Bone marrow (tissue), 2 donors: ENCODE measurements at regions not wholly inside any gene's neighbourhood (a gene's known extent, or its start where the extent isn't known, plus 50 kb on each side); places are given as distances from the start of the nearest gene placed in this dataset.

Source experiments
- DNase-seq, 2 donors: peaks; one replicate each; lab custom pipeline; 2025; lab: John Stamatoyannopoulos, UW

- peak; percentile 10 to 13 for DNase-seq
Observed at GRCh38 chr1:186620566-186621350, 59.5 kb downstream of the PTGS2 start.

- DNase-seq = peak; percentile 51
Observed at GRCh38 chr1:186618401-186619170, 61.6 kb downstream of the PTGS2 start.

GRCh38 chr1:186617926-186618325, 62.3 kb downstream of the PTGS2 start:
- no peak for DNase-seq

GRCh38 chr1:186616511-186616910, 63.7 kb downstream of the PTGS2 start:
- DNase-seq = no peak

GRCh38 chr1:186615332-186615731, 64.9 kb downstream of the PTGS2 start:
- no peak for DNase-seq

GRCh38 chr1:186611156-186611555, 69.1 kb downstream of the PTGS2 start:
- no peak for DNase-seq

- no peak for DNase-seq
Observed at GRCh38 chr1:186609183-186609582, 71.0 kb downstream of the PTGS2 start.

GRCh38 chr1:186605762-186606350, 74.4 kb downstream of the PTGS2 start:
- DNase-seq = peak; percentile 16 to 68

GRCh38 chr1:186595969-186596368, 84.3 kb downstream of the PTGS2 start:
- DNase-seq = no peak

- DNase-seq = no peak
Observed at GRCh38 chr1:186578325-186579016, 101.8 kb downstream of the PTGS2 start.

GRCh38 chr1:186577633-186578032, 102.6 kb downstream of the PTGS2 start:
- no peak for DNase-seq

GRCh38 chr1:186577216-186577615, 103.0 kb downstream of the PTGS2 start:
- DNase-seq = no peak

- DNase-seq = no peak
Observed at GRCh38 chr1:186575348-186575747, 104.9 kb downstream of the PTGS2 start.

GRCh38 chr1:186574926-186575325, 105.3 kb downstream of the PTGS2 start:
- no peak for DNase-seq

GRCh38 chr1:186572509-186572908, 107.7 kb downstream of the PTGS2 start:
- DNase-seq = no peak

GRCh38 chr1:186571771-186572170, 108.5 kb downstream of the PTGS2 start:
- no peak for DNase-seq

- no peak for DNase-seq
Observed at GRCh38 chr1:186569856-186570255, 108.9 kb upstream of the PDC start.

GRCh38 chr1:186568221-186568620, 107.3 kb upstream of the PDC start:
- DNase-seq = no peak

- DNase-seq = no peak
Observed at GRCh38 chr1:186566140-186566855, 105.4 kb upstream of the PDC start.

GRCh38 chr1:186564582-186564981, 103.7 kb upstream of the PDC start:
- no peak for DNase-seq

- no peak for DNase-seq
Observed at GRCh38 chr1:186559601-186560116, 98.7 kb upstream of the PDC start.
